GM18507 (cell line): ENCODE measurements at regions not wholly inside any gene's neighbourhood (a gene's known extent, or its start where the extent isn't known, plus 50 kb on each side); places are given as distances from the start of the nearest gene placed in this dataset.
"Not testable (repeated sequence)": the region's sequence is repeated elsewhere in the genome, so short reads cannot be mapped to it uniquely, and the experiment has no call there.

ENCODE experiments used
- DNase-seq: peaks from one replicate; pipeline ENCODE4 v3.0.0; 2011; ENCODE audit warnings: low read depth; ENCODE audit not compliant: insufficient read length; ENCODE audit errors: extremely low spot score
- FAIRE-seq: peaks from 2 replicates; lab custom pipeline; 2011; peaks lifted over from hg19 to GRCh38; lab: Jason Lieb, UNC

- FAIRE-seq, DNase-seq: not testable (repeated sequence)
Measured at GRCh38 chr15:83335542-83335941, 51.1 kb upstream of the BNC1 start.

- no peak for FAIRE-seq
- no peak for DNase-seq
Measured at GRCh38 chr15:83339396-83339795, 54.9 kb upstream of the BNC1 start.

- DNase-seq (no peak), FAIRE-seq (no peak)
Measured at GRCh38 chr15:83340087-83340486, 55.6 kb upstream of the BNC1 start.

GRCh38 chr15:83346342-83346741 is 61.9 kb upstream of the BNC1 start:
- DNase-seq (no peak), FAIRE-seq (no peak)

GRCh38 chr15:83352119-83352518 is 67.7 kb upstream of the BNC1 start:
- FAIRE-seq = no peak

GRCh38 chr15:83356501-83357399 is 72.3 kb upstream of the BNC1 start:
- FAIRE-seq (no peak), DNase-seq (no peak)

More at GRCh38 chr15:83352119-83352518, 67.7 kb upstream of the BNC1 start:
- DNase-seq = no peak

GRCh38 chr15:83358972-83359564 is 74.6 kb upstream of the BNC1 start:
- no peak for DNase-seq
- no peak for FAIRE-seq

- no peak for FAIRE-seq
Measured at GRCh38 chr15:83362706-83363105, 78.2 kb upstream of the BNC1 start.

GRCh38 chr15:83364501-83364900 is 80.0 kb upstream of the BNC1 start:
- FAIRE-seq = no peak
- no peak for DNase-seq

More at GRCh38 chr15:83362706-83363105, 78.2 kb upstream of the BNC1 start:
- DNase-seq = no peak

GRCh38 chr15:83365370-83365938 is 81.0 kb upstream of the BNC1 start:
- no peak for DNase-seq
- FAIRE-seq = no peak

GRCh38 chr15:83372434-83372891 is 74.7 kb upstream of the SH3GL3 start:
- no peak for DNase-seq
- no peak for FAIRE-seq

- no peak for FAIRE-seq
- DNase-seq = no peak
Measured at GRCh38 chr15:83378921-83379578, 68.1 kb upstream of the SH3GL3 start.

GRCh38 chr15:83379579-83379959 is 67.6 kb upstream of the SH3GL3 start:
- FAIRE-seq (no peak), DNase-seq (no peak)

- FAIRE-seq (no peak), DNase-seq (no peak)
Measured at GRCh38 chr15:83380059-83380458, 67.1 kb upstream of the SH3GL3 start.

GRCh38 chr15:83380682-83381081 is 66.5 kb upstream of the SH3GL3 start:
- DNase-seq (peak; percentile 35), FAIRE-seq (peak; percentile 63)

- not testable (repeated sequence) for FAIRE-seq, DNase-seq
Measured at GRCh38 chr15:83383608-83384139, 63.5 kb upstream of the SH3GL3 start.

- no peak for FAIRE-seq
- DNase-seq = no peak
Measured at GRCh38 chr15:83396101-83396500, 51.0 kb upstream of the SH3GL3 start.
